H9 (cell line): ENCODE measurements at regions not wholly inside any gene's neighbourhood (a gene's known extent, or its start where the extent isn't known, plus 50 kb on each side); places are given as distances from the start of the nearest gene placed in this dataset.

Experiments used
- DNase-seq: peaks from one replicate; pipeline ENCODE4 v3.0.0-alpha.2; 2017
- H2AFZ ChIP-seq: one replicate; pipeline ENCODE4 v1.6.1; 2013; ENCODE audit warnings: mild to moderate bottlenecking, low read length, control low read depth, moderate library complexity
- H2AK5ac ChIP-seq: 2 replicates; pipeline ENCODE4 v1.6.1; 2013; ENCODE audit warnings: low read length, control low read depth, mixed read lengths; ENCODE audit not compliant: insufficient read length
- H2BK120ac ChIP-seq: one replicate; pipeline ENCODE4 v1.6.1; 2013; ENCODE audit warnings: low read depth, mild to moderate bottlenecking, low read length, control low read depth, inconsistent platforms; ENCODE audit not compliant: poor library complexity, severe bottlenecking
- H2BK12ac ChIP-seq: 2 replicates; pipeline ENCODE4 v1.6.1; 2013; ENCODE audit warnings: low read length, control low read depth, mixed read lengths, low read depth; ENCODE audit not compliant: insufficient read length
- H2BK15ac ChIP-seq: 2 replicates; pipeline ENCODE4 v1.6.1; 2013; ENCODE audit warnings: low read depth, low read length, control low read depth
- H2BK20ac ChIP-seq: one replicate; pipeline ENCODE4 v1.6.1; 2013; ENCODE audit warnings: low read depth, mild to moderate bottlenecking, low read length, control low read depth, inconsistent platforms; ENCODE audit not compliant: poor library complexity, severe bottlenecking
- H2BK5ac ChIP-seq: 2 replicates; pipeline ENCODE4 v1.6.1; 2013; ENCODE audit warnings: low read length, control low read depth, mixed read lengths; ENCODE audit not compliant: insufficient read length
- H3K14ac ChIP-seq: 2 replicates; pipeline ENCODE4 v1.6.1; 2013; ENCODE audit warnings: low read length, control low read depth; ENCODE audit not compliant: insufficient read depth
- H3K18ac ChIP-seq: 2 replicates; pipeline ENCODE4 v1.6.1; 2013; ENCODE audit warnings: low read depth, mild to moderate bottlenecking, mixed read lengths, low read length, control low read depth; ENCODE audit not compliant: insufficient read length
- H3K23ac ChIP-seq: 2 replicates; pipeline ENCODE4 v1.6.1; 2013; ENCODE audit warnings: low read length, control low read depth, mixed read lengths, low read depth; ENCODE audit not compliant: insufficient read length
- H3K23me2 ChIP-seq: 2 replicates; pipeline ENCODE4 v1.6.1; 2013; ENCODE audit warnings: low read depth, mild to moderate bottlenecking, mixed read lengths, low read length, control low read depth; ENCODE audit not compliant: insufficient read length, poor library complexity, severe bottlenecking
- H3K27ac ChIP-seq: 2 replicates; pipeline ENCODE4 v1.5.1; 2013; ENCODE audit warnings: low read length, control low read depth, mixed read lengths, low read depth; ENCODE audit not compliant: insufficient read length
- H3K27me3 ChIP-seq: 2 replicates; pipeline ENCODE4 v1.6.1; 2013; ENCODE audit warnings: low read length, control low read depth, inconsistent platforms; ENCODE audit not compliant: insufficient read depth
- H3K4ac ChIP-seq: 2 replicates; pipeline ENCODE4 v1.6.1; 2013; ENCODE audit warnings: low read depth, mild to moderate bottlenecking, control low read depth, inconsistent platforms, low read length, moderate library complexity
- H3K4me1 ChIP-seq: 2 replicates; pipeline ENCODE4 v1.6.1; 2013; ENCODE audit warnings: low read length, control low read depth, inconsistent platforms; ENCODE audit not compliant: insufficient read depth
- H3K4me2 ChIP-seq: 2 replicates; pipeline ENCODE4 v1.6.1; 2013; ENCODE audit warnings: low read length, control low read depth, mixed read lengths; ENCODE audit not compliant: insufficient read length, insufficient read depth
- H3K56ac ChIP-seq: 2 replicates; pipeline ENCODE4 v1.6.1; 2013; ENCODE audit warnings: low read depth, mild to moderate bottlenecking, mixed read lengths, low read length, control low read depth; ENCODE audit not compliant: insufficient read length
- H3K79me1 ChIP-seq: 2 replicates; pipeline ENCODE4 v1.6.1; 2013; ENCODE audit warnings: low read depth, mild to moderate bottlenecking, moderate library complexity, low read length, control low read depth, inconsistent platforms; ENCODE audit not compliant: insufficient read depth, poor library complexity, severe bottlenecking
- H3K79me2 ChIP-seq: 2 replicates; pipeline ENCODE4 v1.6.1; 2013; ENCODE audit warnings: low read length, control low read depth, inconsistent platforms; ENCODE audit not compliant: insufficient read depth
- H3K9ac ChIP-seq: 2 replicates; pipeline ENCODE4 v1.6.1; 2013; ENCODE audit warnings: low read length, control low read depth, mixed read lengths; ENCODE audit not compliant: insufficient read length; ENCODE audit errors: extremely low read depth
- H3K9me3 ChIP-seq: one replicate; pipeline ENCODE4 v1.6.1; 2013; ENCODE audit warnings: low read depth, low read length, inconsistent platforms; ENCODE audit not compliant: control insufficient read depth
- H3T11ph ChIP-seq: one replicate; pipeline ENCODE4 v1.6.1; 2013; ENCODE audit warnings: mild to moderate bottlenecking, low read length, control low read depth, inconsistent platforms
- H4K20me1 ChIP-seq: one replicate; pipeline ENCODE4 v1.6.1; 2013; ENCODE audit not compliant: control insufficient read depth, insufficient read length, insufficient read depth
- H4K5ac ChIP-seq: 2 replicates; pipeline ENCODE4 v1.6.1; 2013; ENCODE audit warnings: low read depth, mild to moderate bottlenecking, mixed read lengths, low read length, control low read depth; ENCODE audit not compliant: insufficient read length
- H4K8ac ChIP-seq: replicated peaks from 2 replicates; pipeline ENCODE4 v1.6.1; 2013; ENCODE audit warnings: low read length, control low read depth, mixed read lengths, low read depth; ENCODE audit not compliant: insufficient read length
- H4K91ac ChIP-seq: 2 replicates; pipeline ENCODE4 v1.6.1; 2013; ENCODE audit warnings: low read depth, mild to moderate bottlenecking, moderate library complexity, mixed read lengths, low read length, control low read depth; ENCODE audit not compliant: insufficient read length
- H3K27ac Mint-ChIP-seq, 3 experiments: 2 replicates in 2 of 3; 3 replicates in 1 of 3; pipeline ENCODE4 v1.8.0; 2020 to 2021; ENCODE audit warnings: mixed read lengths in 3 of 3, mild to moderate bottlenecking in 1 of 3, moderate library complexity in 1 of 3
- H3K27me3 Mint-ChIP-seq: 2 replicates; pipeline ENCODE4 v1.8.0; 2021; ENCODE audit warnings: low read depth, mild to moderate bottlenecking, moderate library complexity, mixed read lengths
- H3K36me3 Mint-ChIP-seq, 3 experiments: 2 replicates in 2 of 3; 3 replicates in 1 of 3; pipeline ENCODE4 v1.8.0; 2020 to 2021; ENCODE audit warnings: low read depth in 3 of 3, mixed read lengths in 3 of 3; ENCODE audit not compliant: insufficient read depth in 1 of 3
- H3K4me1 Mint-ChIP-seq, 2 experiments: 2 replicates each; pipeline ENCODE4 v1.8.0; 2020; ENCODE audit warnings: mixed read lengths in 2 of 2
- H3K4me3 Mint-ChIP-seq, 2 experiments: 2 replicates in 1 of 2; 3 replicates in 1 of 2; pipeline ENCODE4 v1.8.0; 2020 to 2021; ENCODE audit warnings: mild to moderate bottlenecking in 2 of 2, mixed read lengths in 2 of 2, moderate library complexity in 1 of 2
- H3K9me3 Mint-ChIP-seq, 2 experiments: 2 replicates in 1 of 2; 3 replicates in 1 of 2; pipeline ENCODE4 v1.8.0; 2020; ENCODE audit warnings: mild to moderate bottlenecking in 2 of 2, mixed read lengths in 2 of 2, moderate library complexity in 1 of 2
- CTCF ChIP-seq: fragments of 200-600 bp; sonication (generic); conservative IDR thresholded peaks from 3 replicates; pipeline ENCODE4 v1.8.0; 2021; ENCODE audit warnings: antibody characterized with exemption, mild to moderate bottlenecking
- WGBS: extraction: QIAGEN DNeasy Blood & Tissue Kit; methylation state at CpG from one replicate; pipeline ENCODE4 v1.1.7; 2013; ENCODE audit warnings: missing lambda C conversion rate, low lambda C conversion rate, mixed read lengths; ENCODE audit not compliant: insufficient read length; ENCODE audit errors: extremely low coverage; 5-methylcytosine and 5-hydroxymethylcytosine counted together

GRCh38 chr1:23618586-23619083, 59.3 kb upstream of the ID3 start:
- TF ChIP-seq CTCF, result no peak
- Histone ChIP-seq H2AK5ac (no peak overlapping the region), H4K91ac (no peak overlapping the region), H3K56ac (no peak overlapping the region), H3T11ph (no peak overlapping the region), H3K79me1 (no peaks in the 10 kb centered on the region), H3K27me3 (no peaks in the 10 kb centered on the region; the same call in 1 of the 2 replicates), H3K23ac (no peak overlapping the region), H2BK20ac (no peak overlapping the region), H3K9me3 (no peaks in the 10 kb centered on the region), H3K4me2 (peak overlapping the region; percentile 23), H3K14ac (no peak overlapping the region), H3K27ac (no peak overlapping the region), H3K4ac (no peak overlapping the region), H3K18ac (no peak overlapping the region), H3K9ac (no peak overlapping the region), H3K79me2 (no peaks in the 10 kb centered on the region), H2BK5ac (no peak overlapping the region), H4K20me1 (no peaks in the 10 kb centered on the region), H3K4me1 (peaks cover 2% of the 10 kb centered on the region; the same call in 1 of the 2 replicates), H3K23me2 (no peaks in the 10 kb centered on the region), H2AFZ (no peak overlapping the region), H2BK15ac (no peak overlapping the region), H2BK120ac (no peak overlapping the region), H4K5ac (no peak overlapping the region), H2BK12ac (no peak overlapping the region), H4K8ac (no peak overlapping the region)
- Mint-ChIP-seq H3K4me1 (peaks cover 14 to 16% of the 10 kb centered on the region in 2 experiments), H3K27ac (no peak overlapping the region; a peak in 1 of 7 replicates), H3K36me3 (no peaks in the 10 kb centered on the region; a peak in 1 of 7 replicates), H3K4me3 (peak overlapping the region; percentile 53 to 70; a peak in 4 of 5 replicates), H3K27me3 (peaks cover 51% of the 10 kb centered on the region), H3K9me3 (no peaks in the 10 kb centered on the region)
- WGBS, result no CpG with 5 or more reads among the region's 7 CpGs
- no peak for DNase-seq
